ENCODE measurements at regions not wholly inside any gene's neighbourhood (a gene's known extent, or its start where the extent isn't known, plus 50 kb on each side); places are given as distances from the start of the nearest gene placed in this dataset.

DNA sequence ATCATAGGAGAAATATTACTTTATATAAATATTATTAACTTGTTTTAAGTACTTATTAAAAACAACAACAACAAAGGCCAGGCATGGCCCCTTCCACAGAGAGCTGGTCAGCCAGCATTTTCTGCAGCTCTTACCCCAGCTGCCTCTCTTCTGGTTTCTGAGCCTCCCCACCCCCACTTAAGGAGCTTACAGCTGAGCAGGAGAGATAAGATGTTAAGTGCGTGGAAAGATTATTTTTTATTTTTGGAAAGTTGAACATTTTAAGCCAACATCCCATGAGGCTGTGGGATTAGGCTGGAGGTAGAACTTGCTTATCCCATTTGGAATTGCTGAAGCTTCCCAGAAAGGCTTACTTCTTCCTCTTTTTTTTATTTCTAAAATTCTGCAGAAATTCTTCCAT, 401.2 kb downstream of the SEC14L1 start:
- no peak overlapping the region for H3K4me3 Mint-ChIP-seq
- no peak overlapping the region for H3K27ac Mint-ChIP-seq
- H3K27me3 Mint-ChIP-seq, result peaks cover 15% of the 10 kb centered on the region

DNA sequence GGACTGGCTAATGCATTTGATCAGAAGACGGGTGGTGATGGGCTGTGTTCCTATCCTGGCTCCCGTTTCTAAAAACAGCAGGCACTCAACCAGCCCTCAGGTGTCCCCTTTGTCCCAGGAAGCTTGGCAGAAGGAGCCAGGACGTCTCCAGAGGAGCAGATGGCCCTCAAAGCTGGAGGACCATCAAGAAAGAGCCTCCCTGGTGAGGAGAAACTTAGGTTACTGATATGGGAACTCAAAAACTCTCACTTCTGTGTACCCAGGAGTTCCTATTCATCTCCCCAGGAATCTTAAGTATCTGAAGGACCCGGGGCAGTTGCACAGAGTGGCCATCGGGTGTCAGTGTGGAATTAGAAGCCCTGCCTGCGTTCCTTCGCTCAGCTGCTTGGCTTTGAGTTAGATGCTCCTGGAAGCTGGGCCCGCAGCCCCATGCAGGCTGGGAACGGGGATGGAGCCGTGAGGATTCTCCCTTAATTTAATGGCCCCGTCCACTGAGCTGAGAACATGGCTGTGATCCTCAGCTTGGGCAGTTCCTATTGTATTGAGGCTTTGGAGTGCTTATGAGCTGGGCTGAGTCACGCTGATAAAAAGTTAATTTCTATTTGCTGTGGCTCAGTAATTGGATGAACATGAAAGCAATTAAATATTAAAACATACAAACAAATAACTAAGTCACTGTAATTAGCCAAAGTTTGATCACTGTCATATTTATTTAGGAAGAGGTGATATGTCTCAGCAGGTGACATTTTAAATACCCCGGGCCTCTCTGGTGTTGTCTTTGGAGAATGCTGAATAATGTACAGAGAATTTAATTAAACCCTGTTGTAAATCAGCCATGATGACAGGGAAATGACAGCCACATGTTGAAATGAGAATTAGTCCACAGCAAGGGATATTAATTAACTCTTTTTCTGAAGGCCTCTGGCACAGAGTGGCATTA, 402.1 kb downstream of the SEC14L1 start:
- no peaks in the 10 kb centered on the region for H3K4me1 Mint-ChIP-seq (ENCODE audit: low read depth)
- no peak overlapping the region for H3K27ac Mint-ChIP-seq
- H3K27me3 Mint-ChIP-seq, result peaks cover 11% of the 10 kb centered on the region
- H3K9me3 Mint-ChIP-seq, result no peaks in the 10 kb centered on the region
- H3K36me3 Mint-ChIP-seq (ENCODE audit: low read depth), result no peaks in the 10 kb centered on the region
- H3K4me3 Mint-ChIP-seq, result no peak overlapping the region

More for the DNA sequence above, 401.2 kb downstream of the SEC14L1 start:
- no peaks in the 10 kb centered on the region for H3K4me1 Mint-ChIP-seq (ENCODE audit: low read depth)
- no peaks in the 10 kb centered on the region for H3K9me3 Mint-ChIP-seq
- no peaks in the 10 kb centered on the region for H3K36me3 Mint-ChIP-seq (ENCODE audit: low read depth)

DNA sequence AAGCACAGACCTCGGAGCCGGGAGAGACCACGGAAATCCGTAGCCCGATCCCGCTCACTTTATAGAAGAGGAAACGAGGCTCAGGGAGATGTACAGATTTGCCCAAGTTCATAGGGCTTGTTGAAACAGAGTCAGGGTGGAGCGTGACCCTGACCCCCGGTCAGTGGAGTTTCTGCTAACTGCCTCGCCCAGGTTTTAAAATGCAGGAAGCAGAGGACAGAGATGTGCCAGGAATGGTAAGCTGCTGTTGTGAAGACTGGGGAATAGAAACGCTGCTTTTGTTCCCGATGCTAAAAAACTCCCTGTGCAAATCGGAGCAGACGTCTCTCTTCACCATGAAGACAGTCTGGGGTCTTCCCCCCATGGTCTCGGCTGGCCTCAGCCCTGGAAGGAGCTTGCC, 403.0 kb downstream of the SEC14L1 start:
- Mint-ChIP-seq H3K4me3 (no peak overlapping the region), H3K27me3 (peaks cover 4% of the 10 kb centered on the region), H3K36me3 (ENCODE audit: low read depth) (no peaks in the 10 kb centered on the region), H3K27ac (no peak overlapping the region), H3K9me3 (no peaks in the 10 kb centered on the region), H3K4me1 (ENCODE audit: low read depth) (no peaks in the 10 kb centered on the region)

DNA sequence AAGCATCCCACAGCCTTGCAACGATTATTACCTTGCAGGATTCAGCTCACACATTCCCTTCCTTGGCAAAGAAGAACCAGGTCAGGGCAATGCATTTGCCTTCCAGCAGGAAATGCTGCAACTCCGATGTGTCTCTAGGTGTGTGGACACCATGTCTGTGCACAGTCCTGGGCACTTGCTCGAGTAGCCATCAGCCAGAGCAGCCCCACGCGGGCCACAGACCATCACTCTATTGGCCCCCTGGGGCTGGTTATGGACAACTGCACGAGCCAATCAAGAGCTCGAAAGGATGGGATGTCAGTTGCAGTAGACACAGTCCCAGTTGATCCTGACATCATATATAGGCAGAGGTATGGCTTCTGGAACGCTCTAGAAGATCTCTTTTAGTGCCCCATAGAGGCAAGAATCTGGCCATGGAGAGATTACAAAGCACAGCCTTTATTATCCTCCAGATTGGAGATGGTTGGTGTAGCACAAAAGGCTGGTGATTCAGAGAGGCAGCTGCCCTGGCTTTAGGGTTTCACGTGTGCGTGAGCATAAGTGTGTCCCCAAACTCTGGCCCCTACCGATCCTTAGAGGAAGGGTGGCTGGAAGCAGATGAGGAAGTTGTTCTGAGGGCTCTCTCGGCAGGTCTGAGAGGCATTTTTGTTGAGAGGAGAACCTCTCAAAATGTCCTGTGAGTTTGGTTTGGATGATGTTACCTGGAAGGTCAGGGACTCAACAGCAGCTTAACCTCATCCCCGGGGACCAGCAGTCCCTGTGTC, 403.8 kb downstream of the SEC14L1 start:
- H3K27me3 Mint-ChIP-seq, result peaks cover 4% of the 10 kb centered on the region
- H3K9me3 Mint-ChIP-seq, result no peaks in the 10 kb centered on the region
- no peak overlapping the region for H3K4me3 Mint-ChIP-seq
- H3K4me1 Mint-ChIP-seq (ENCODE audit: low read depth), result no peaks in the 10 kb centered on the region
- no peak overlapping the region for H3K27ac Mint-ChIP-seq
- H3K36me3 Mint-ChIP-seq (ENCODE audit: low read depth), result no peaks in the 10 kb centered on the region

DNA sequence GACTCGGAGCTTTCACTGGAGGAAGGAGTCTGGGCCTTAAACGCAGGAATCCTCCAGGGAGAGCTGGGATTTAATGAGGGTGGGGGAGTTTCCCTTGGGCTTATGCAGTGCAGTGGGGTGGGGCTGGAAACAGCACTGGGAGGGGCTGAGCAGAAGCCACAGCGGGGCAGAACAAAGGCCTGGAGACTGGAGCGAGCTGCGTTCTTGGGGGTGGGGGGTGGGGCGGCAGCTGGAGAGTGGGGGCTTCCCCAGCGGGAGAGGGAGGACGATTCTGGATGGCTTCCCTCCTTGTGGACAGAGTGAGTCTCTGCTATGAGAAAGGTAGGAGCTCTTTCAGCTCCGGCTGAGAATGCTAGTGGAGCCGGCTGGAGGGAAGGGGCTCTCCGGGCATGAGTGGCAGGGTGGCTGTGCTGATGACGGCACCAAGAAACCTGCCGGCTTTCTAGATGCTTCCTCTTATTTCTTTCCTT, 406.0 kb downstream of the SEC14L1 start:
- Mint-ChIP-seq H3K27me3 (peaks cover 4% of the 10 kb centered on the region), H3K4me3 (no peak overlapping the region), H3K27ac (no peak overlapping the region), H3K4me1 (ENCODE audit: low read depth) (no peaks in the 10 kb centered on the region), H3K9me3 (no peaks in the 10 kb centered on the region), H3K36me3 (ENCODE audit: low read depth) (no peaks in the 10 kb centered on the region)

DNA sequence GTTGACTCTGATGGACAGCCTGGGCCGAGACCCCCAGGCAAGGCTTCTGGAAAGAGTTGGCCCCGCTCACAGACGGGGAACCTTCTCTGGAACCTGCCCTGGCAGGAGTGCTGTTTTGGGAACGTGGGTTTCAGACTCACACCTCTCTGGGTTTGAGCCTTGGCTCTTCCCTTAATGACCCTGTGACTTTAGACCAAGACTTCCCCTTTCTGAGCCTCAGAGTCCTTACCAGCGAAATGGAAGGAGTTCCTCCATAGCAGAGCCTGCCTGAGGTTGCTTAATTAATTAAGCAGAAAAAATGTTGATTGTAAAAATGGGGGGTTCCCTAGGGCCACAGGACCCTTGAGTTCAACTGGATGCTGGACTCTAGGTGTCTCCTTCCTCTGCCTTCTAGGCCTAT, 408.2 kb downstream of the SEC14L1 start:
- H3K9me3 Mint-ChIP-seq, result no peaks in the 10 kb centered on the region
- no peak overlapping the region for H3K4me3 Mint-ChIP-seq
- no peaks in the 10 kb centered on the region for H3K36me3 Mint-ChIP-seq (ENCODE audit: low read depth)
- no peak overlapping the region for H3K27ac Mint-ChIP-seq
- H3K27me3 Mint-ChIP-seq, result no peaks in the 10 kb centered on the region
- no peaks in the 10 kb centered on the region for H3K4me1 Mint-ChIP-seq (ENCODE audit: low read depth)

DNA sequence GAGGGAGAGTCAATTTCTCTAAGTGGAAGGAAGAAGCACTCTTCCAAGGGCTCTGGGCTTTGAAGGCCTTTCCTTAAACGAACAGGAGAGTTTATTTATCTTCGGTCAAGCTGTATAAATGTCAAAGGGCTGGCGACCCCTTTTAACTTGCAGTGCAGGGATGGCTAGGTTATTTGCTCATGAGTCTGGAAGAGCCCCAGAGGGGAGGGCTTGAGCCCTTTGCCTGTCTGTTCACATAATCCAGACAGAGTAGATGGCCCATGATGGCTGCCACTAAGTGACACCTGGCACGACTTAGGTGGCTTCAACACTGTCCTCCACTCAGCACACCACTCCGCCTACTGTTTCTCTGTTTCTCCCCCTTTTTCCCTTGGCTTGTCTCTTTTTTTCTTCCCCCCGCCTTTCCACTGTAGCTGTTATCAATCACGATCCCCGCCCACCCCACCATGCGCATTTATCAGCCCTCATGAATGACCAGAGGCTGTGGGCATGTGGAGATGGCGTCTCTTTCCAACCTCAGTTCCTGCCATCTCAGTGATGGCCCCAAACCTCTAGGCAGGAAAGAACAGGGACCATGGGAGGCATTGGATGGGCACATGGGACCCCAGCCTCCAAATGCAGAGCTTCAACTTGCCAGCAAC, 408.7 kb upstream of the TNRC6C start:
- Mint-ChIP-seq H3K36me3 (ENCODE audit: low read depth) (no peaks in the 10 kb centered on the region), H3K27ac (no peak overlapping the region), H3K27me3 (no peaks in the 10 kb centered on the region), H3K9me3 (no peaks in the 10 kb centered on the region), H3K4me3 (no peak overlapping the region), H3K4me1 (ENCODE audit: low read depth) (no peaks in the 10 kb centered on the region)

DNA sequence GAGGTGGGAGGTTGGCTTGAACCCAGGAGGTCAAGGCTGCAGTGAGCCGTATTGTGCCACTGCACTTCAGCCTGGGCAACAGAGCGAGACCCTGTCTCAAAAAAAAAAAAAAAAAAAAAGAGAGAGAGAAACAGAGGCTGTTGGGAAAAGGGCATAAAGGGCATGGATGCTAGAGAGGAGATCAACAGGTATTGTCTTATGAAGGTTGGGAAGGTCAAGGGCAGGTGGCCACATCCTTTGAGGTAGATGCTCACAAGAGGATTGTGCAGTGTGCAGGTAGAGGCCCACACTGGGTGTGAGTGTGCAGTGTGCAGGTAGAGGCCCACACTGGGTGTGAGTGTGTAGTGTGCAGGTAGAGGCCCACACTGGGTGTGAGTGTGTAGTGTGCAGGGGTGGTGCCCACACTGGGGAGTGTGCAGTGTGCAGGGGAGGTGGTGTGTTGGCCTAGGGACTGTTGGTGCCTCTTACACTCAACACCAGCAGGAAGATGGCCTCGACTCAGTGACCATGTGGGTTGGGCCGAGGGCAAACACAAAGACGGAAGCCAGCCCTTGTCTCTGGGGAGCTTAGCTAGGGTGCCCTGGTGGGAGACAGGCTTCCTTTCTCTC, 404.9 kb upstream of the TNRC6C start:
- H3K4me1 Mint-ChIP-seq (ENCODE audit: low read depth), result no peaks in the 10 kb centered on the region
- H3K4me3 Mint-ChIP-seq, result no peak overlapping the region
- H3K36me3 Mint-ChIP-seq (ENCODE audit: low read depth), result no peaks in the 10 kb centered on the region
- H3K27ac Mint-ChIP-seq, result no peak overlapping the region
- H3K9me3 Mint-ChIP-seq, result no peaks in the 10 kb centered on the region
- H3K27me3 Mint-ChIP-seq, result peaks cover 2% of the 10 kb centered on the region

DNA sequence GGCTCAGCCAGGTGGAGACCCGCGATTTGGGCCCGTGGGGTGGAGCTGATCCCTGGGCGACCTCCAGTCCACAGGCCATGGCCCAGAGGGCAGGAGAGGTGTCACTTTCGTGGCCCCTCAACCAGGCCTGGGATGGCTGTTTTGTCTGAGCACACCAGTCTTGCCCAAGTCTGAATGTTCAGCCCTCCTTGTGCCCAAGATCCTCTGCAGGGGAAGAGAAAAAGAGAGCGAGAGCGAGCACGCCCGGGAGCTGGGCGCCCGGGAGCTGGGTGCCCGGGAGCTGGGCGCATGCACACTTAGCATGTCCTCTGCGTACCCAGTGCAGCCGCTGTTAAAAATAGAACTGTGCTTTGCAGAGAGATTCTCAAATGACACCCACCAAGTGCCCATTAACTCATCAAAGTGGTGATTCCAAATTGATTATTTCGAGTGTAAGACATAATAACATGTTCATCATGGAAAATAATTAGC, 403.3 kb upstream of the TNRC6C start:
- Mint-ChIP-seq H3K4me1 (ENCODE audit: low read depth) (peaks cover 7% of the 10 kb centered on the region), H3K36me3 (ENCODE audit: low read depth) (no peaks in the 10 kb centered on the region), H3K4me3 (no peak overlapping the region), H3K27me3 (peaks cover 6% of the 10 kb centered on the region), H3K27ac (no peak overlapping the region), H3K9me3 (no peaks in the 10 kb centered on the region)

DNA sequence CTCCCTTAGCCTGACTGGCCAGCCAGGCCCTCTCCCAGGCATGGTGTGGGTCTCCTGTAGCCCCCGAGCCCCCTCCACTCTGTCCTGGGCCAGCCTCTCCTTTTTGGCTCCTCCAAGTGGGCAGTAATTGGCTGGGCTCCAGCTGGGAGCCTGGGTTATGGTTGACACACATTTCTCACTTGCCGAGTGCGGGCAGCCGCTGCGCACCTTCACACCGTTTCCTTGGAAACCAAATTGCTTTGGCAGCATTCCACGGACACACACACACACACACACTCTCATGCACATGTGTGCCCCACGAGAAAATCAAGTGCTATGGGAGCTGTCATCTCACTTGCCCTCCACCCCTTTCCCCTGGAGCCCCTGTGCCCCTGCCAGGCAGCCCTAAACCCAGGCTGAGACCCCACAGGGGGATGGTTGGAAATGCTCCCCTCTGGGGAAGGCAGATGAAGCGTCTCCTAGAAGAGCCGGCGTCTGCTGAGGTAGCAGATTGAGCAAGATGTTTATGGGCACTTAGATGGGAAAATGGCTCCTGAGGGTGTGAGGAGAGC, 402.7 kb upstream of the TNRC6C start:
- no peak overlapping the region for H3K27ac Mint-ChIP-seq
- H3K27me3 Mint-ChIP-seq, result peaks cover 6% of the 10 kb centered on the region
- H3K4me3 Mint-ChIP-seq, result no peak overlapping the region
- peaks cover 7% of the 10 kb centered on the region for H3K4me1 Mint-ChIP-seq (ENCODE audit: low read depth)
- H3K9me3 Mint-ChIP-seq, result no peaks in the 10 kb centered on the region
- no peaks in the 10 kb centered on the region for H3K36me3 Mint-ChIP-seq (ENCODE audit: low read depth)

DNA sequence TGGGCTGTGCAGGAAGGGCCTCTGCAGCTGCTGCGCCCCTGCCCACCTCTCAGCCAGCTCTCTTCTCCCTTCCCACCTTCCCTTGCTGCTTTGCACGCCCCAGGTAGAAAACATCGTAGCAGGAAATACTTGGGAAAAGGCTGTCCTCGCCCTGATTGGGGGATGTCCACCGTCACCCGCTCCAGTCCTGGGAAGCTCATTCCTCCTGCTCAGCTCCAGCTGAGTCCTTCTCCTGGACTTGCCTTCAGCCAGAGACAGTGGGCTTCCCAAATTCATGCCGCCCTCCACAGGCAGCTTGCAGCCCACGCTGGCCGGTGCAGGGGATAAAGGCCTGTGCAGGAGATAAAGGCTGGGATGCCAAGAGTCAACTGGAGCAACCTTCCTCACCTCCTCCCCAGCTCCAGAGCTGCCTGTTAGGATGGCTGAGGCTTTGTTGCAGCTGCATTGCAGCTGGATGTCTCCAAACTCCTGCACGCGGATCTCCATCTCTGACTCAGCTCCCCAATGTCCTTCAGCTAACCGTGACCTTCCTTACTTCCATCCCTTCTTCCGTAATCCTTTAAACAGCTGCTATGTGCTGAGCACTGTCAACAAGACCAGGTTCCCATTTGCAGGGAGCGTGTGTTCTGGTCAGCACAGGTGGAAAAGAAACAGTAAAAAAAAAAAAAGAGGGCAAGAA, 402.0 kb upstream of the TNRC6C start:
- Mint-ChIP-seq H3K4me3 (no peak overlapping the region), H3K27ac (no peak overlapping the region), H3K36me3 (ENCODE audit: low read depth) (no peaks in the 10 kb centered on the region), H3K4me1 (ENCODE audit: low read depth) (peaks cover 7% of the 10 kb centered on the region), H3K27me3 (peaks cover 6% of the 10 kb centered on the region), H3K9me3 (no peaks in the 10 kb centered on the region)

DNA sequence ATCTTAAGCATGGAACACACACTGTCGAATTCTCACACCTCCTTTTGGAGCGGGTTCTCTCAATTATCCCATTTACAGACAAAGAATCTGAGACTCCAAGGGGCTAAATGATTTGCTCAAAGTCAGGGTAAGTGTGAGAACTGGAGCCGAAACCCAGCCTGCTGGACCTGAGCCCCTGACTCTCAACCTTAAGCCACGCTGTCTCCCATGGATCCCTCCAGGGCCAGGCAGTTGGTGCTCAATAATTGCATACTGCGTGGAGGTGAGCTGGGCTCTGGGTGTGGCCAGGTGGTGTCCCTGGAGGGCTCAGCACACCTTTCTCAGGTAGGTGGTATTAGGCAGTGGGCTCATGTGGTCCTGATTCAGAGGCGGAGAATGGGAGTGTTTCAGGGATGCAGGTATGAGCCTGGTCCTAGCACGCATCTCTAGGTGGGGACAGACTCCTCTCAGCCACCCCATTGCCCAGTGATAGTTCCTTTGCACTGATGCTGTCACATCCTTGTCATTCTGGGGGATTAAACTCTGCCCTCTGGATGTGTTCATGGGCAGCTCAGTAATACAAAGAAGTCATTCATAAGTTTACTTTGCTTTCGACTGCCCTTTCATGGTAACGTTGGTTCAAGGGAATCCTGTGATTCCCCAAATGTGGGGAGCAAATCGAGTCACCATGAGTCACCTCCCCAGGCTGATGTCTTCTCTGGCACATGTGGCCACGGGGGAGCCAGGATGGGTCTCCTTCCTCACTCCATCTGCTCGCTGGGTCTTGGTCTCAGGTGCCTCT, 399.5 kb upstream of the TNRC6C start:
- Mint-ChIP-seq H3K36me3 (ENCODE audit: low read depth) (no peaks in the 10 kb centered on the region), H3K9me3 (no peaks in the 10 kb centered on the region), H3K4me1 (ENCODE audit: low read depth) (peaks cover 7% of the 10 kb centered on the region), H3K4me3 (no peak overlapping the region), H3K27me3 (peaks cover 6% of the 10 kb centered on the region), H3K27ac (no peak overlapping the region)

DNA sequence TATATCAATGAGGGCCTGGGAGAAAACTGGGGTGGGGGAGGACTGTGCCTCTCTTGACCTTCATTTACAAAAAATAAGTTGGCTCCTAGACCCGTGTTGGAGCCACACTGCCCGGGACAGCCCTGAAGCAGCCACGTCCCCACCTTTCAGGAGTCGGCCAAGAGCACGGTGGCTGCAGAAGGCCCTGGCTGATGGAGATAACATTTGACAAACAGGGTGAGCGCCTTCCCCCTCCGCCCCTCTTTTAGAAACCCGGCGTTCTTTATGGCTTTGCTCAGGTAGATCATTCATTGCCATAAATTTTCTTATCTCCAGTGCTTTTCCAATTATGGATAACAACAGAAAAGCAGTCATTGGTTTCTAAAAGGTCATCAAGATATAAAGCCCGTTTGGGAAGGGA, 398.1 kb upstream of the TNRC6C start:
- peaks cover 7% of the 10 kb centered on the region for H3K4me1 Mint-ChIP-seq (ENCODE audit: low read depth)
- no peak overlapping the region for H3K4me3 Mint-ChIP-seq
- H3K9me3 Mint-ChIP-seq, result no peaks in the 10 kb centered on the region
- no peaks in the 10 kb centered on the region for H3K36me3 Mint-ChIP-seq (ENCODE audit: low read depth)
- H3K27me3 Mint-ChIP-seq, result peaks cover 6% of the 10 kb centered on the region
- no peak overlapping the region for H3K27ac Mint-ChIP-seq

All from stimulated activated naive CD8-positive, alpha-beta T cell treated with anti-CD3 and anti-CD28 coated beads, Interleukin-15, Interleukin-2, amounts not matched to agents 100 ng/mL and 50 ng/mL, for 24 hours (primary cell).